H9 (cell line): ENCODE measurements at regions not wholly inside any gene's neighbourhood (a gene's known extent, or its start where the extent isn't known, plus 50 kb on each side); places are given as distances from the start of the nearest gene placed in this dataset.

ENCODE experiments used
- DNase-seq: peaks from one replicate; pipeline ENCODE4 v3.0.0-alpha.2; 2017
- H2AFZ ChIP-seq: one replicate; pipeline ENCODE4 v1.6.1; 2013; ENCODE audit warnings: mild to moderate bottlenecking, low read length, control low read depth, moderate library complexity
- H2AK5ac ChIP-seq: 2 replicates; pipeline ENCODE4 v1.6.1; 2013; ENCODE audit warnings: low read length, control low read depth, mixed read lengths; ENCODE audit not compliant: insufficient read length
- H2BK120ac ChIP-seq: one replicate; pipeline ENCODE4 v1.6.1; 2013; ENCODE audit warnings: low read depth, mild to moderate bottlenecking, low read length, control low read depth, inconsistent platforms; ENCODE audit not compliant: poor library complexity, severe bottlenecking
- H2BK12ac ChIP-seq: 2 replicates; pipeline ENCODE4 v1.6.1; 2013; ENCODE audit warnings: low read length, control low read depth, mixed read lengths, low read depth; ENCODE audit not compliant: insufficient read length
- H2BK15ac ChIP-seq: 2 replicates; pipeline ENCODE4 v1.6.1; 2013; ENCODE audit warnings: low read depth, low read length, control low read depth
- H2BK20ac ChIP-seq: one replicate; pipeline ENCODE4 v1.6.1; 2013; ENCODE audit warnings: low read depth, mild to moderate bottlenecking, low read length, control low read depth, inconsistent platforms; ENCODE audit not compliant: poor library complexity, severe bottlenecking
- H2BK5ac ChIP-seq: 2 replicates; pipeline ENCODE4 v1.6.1; 2013; ENCODE audit warnings: low read length, control low read depth, mixed read lengths; ENCODE audit not compliant: insufficient read length
- H3K14ac ChIP-seq: 2 replicates; pipeline ENCODE4 v1.6.1; 2013; ENCODE audit warnings: low read length, control low read depth; ENCODE audit not compliant: insufficient read depth
- H3K18ac ChIP-seq: 2 replicates; pipeline ENCODE4 v1.6.1; 2013; ENCODE audit warnings: low read depth, mild to moderate bottlenecking, mixed read lengths, low read length, control low read depth; ENCODE audit not compliant: insufficient read length
- H3K23ac ChIP-seq: 2 replicates; pipeline ENCODE4 v1.6.1; 2013; ENCODE audit warnings: low read length, control low read depth, mixed read lengths, low read depth; ENCODE audit not compliant: insufficient read length
- H3K23me2 ChIP-seq: 2 replicates; pipeline ENCODE4 v1.6.1; 2013; ENCODE audit warnings: low read depth, mild to moderate bottlenecking, mixed read lengths, low read length, control low read depth; ENCODE audit not compliant: insufficient read length, poor library complexity, severe bottlenecking
- H3K27ac ChIP-seq: 2 replicates; pipeline ENCODE4 v1.5.1; 2013; ENCODE audit warnings: low read length, control low read depth, mixed read lengths, low read depth; ENCODE audit not compliant: insufficient read length
- H3K27me3 ChIP-seq: 2 replicates; pipeline ENCODE4 v1.6.1; 2013; ENCODE audit warnings: low read length, control low read depth, inconsistent platforms; ENCODE audit not compliant: insufficient read depth
- H3K4ac ChIP-seq: 2 replicates; pipeline ENCODE4 v1.6.1; 2013; ENCODE audit warnings: low read depth, mild to moderate bottlenecking, control low read depth, inconsistent platforms, low read length, moderate library complexity
- H3K4me1 ChIP-seq: 2 replicates; pipeline ENCODE4 v1.6.1; 2013; ENCODE audit warnings: low read length, control low read depth, inconsistent platforms; ENCODE audit not compliant: insufficient read depth
- H3K4me2 ChIP-seq: 2 replicates; pipeline ENCODE4 v1.6.1; 2013; ENCODE audit warnings: low read length, control low read depth, mixed read lengths; ENCODE audit not compliant: insufficient read length, insufficient read depth
- H3K56ac ChIP-seq: 2 replicates; pipeline ENCODE4 v1.6.1; 2013; ENCODE audit warnings: low read depth, mild to moderate bottlenecking, mixed read lengths, low read length, control low read depth; ENCODE audit not compliant: insufficient read length
- H3K79me1 ChIP-seq: 2 replicates; pipeline ENCODE4 v1.6.1; 2013; ENCODE audit warnings: low read depth, mild to moderate bottlenecking, moderate library complexity, low read length, control low read depth, inconsistent platforms; ENCODE audit not compliant: insufficient read depth, poor library complexity, severe bottlenecking
- H3K79me2 ChIP-seq: 2 replicates; pipeline ENCODE4 v1.6.1; 2013; ENCODE audit warnings: low read length, control low read depth, inconsistent platforms; ENCODE audit not compliant: insufficient read depth
- H3K9ac ChIP-seq: 2 replicates; pipeline ENCODE4 v1.6.1; 2013; ENCODE audit warnings: low read length, control low read depth, mixed read lengths; ENCODE audit not compliant: insufficient read length; ENCODE audit errors: extremely low read depth
- H3K9me3 ChIP-seq: one replicate; pipeline ENCODE4 v1.6.1; 2013; ENCODE audit warnings: low read depth, low read length, inconsistent platforms; ENCODE audit not compliant: control insufficient read depth
- H3T11ph ChIP-seq: one replicate; pipeline ENCODE4 v1.6.1; 2013; ENCODE audit warnings: mild to moderate bottlenecking, low read length, control low read depth, inconsistent platforms
- H4K20me1 ChIP-seq: one replicate; pipeline ENCODE4 v1.6.1; 2013; ENCODE audit not compliant: control insufficient read depth, insufficient read length, insufficient read depth
- H4K5ac ChIP-seq: 2 replicates; pipeline ENCODE4 v1.6.1; 2013; ENCODE audit warnings: low read depth, mild to moderate bottlenecking, mixed read lengths, low read length, control low read depth; ENCODE audit not compliant: insufficient read length
- H4K8ac ChIP-seq: replicated peaks from 2 replicates; pipeline ENCODE4 v1.6.1; 2013; ENCODE audit warnings: low read length, control low read depth, mixed read lengths, low read depth; ENCODE audit not compliant: insufficient read length
- H4K91ac ChIP-seq: 2 replicates; pipeline ENCODE4 v1.6.1; 2013; ENCODE audit warnings: low read depth, mild to moderate bottlenecking, moderate library complexity, mixed read lengths, low read length, control low read depth; ENCODE audit not compliant: insufficient read length
- H3K27ac Mint-ChIP-seq, 3 experiments: 2 replicates in 2 of 3; 3 replicates in 1 of 3; pipeline ENCODE4 v1.8.0; 2020 to 2021; ENCODE audit warnings: mixed read lengths in 3 of 3, mild to moderate bottlenecking in 1 of 3, moderate library complexity in 1 of 3
- H3K27me3 Mint-ChIP-seq: 2 replicates; pipeline ENCODE4 v1.8.0; 2021; ENCODE audit warnings: low read depth, mild to moderate bottlenecking, moderate library complexity, mixed read lengths
- H3K36me3 Mint-ChIP-seq, 3 experiments: 2 replicates in 2 of 3; 3 replicates in 1 of 3; pipeline ENCODE4 v1.8.0; 2020 to 2021; ENCODE audit warnings: low read depth in 3 of 3, mixed read lengths in 3 of 3; ENCODE audit not compliant: insufficient read depth in 1 of 3
- H3K4me1 Mint-ChIP-seq, 2 experiments: 2 replicates each; pipeline ENCODE4 v1.8.0; 2020; ENCODE audit warnings: mixed read lengths in 2 of 2
- H3K4me3 Mint-ChIP-seq, 2 experiments: 2 replicates in 1 of 2; 3 replicates in 1 of 2; pipeline ENCODE4 v1.8.0; 2020 to 2021; ENCODE audit warnings: mild to moderate bottlenecking in 2 of 2, mixed read lengths in 2 of 2, moderate library complexity in 1 of 2
- H3K9me3 Mint-ChIP-seq, 2 experiments: 2 replicates in 1 of 2; 3 replicates in 1 of 2; pipeline ENCODE4 v1.8.0; 2020; ENCODE audit warnings: mild to moderate bottlenecking in 2 of 2, mixed read lengths in 2 of 2, moderate library complexity in 1 of 2
- WGBS: extraction: QIAGEN DNeasy Blood & Tissue Kit; methylation state at CpG from one replicate; pipeline ENCODE4 v1.1.7; 2013; ENCODE audit warnings: missing lambda C conversion rate, low lambda C conversion rate, mixed read lengths; ENCODE audit not compliant: insufficient read length; ENCODE audit errors: extremely low coverage; 5-methylcytosine and 5-hydroxymethylcytosine counted together
- TF ChIP-seq, protein P1 (sequence below): fragments of 200-600 bp; sonication (generic); conservative IDR thresholded peaks from 3 replicates; pipeline ENCODE4 v1.8.0; 2021; ENCODE audit warnings: antibody characterized with exemption, mild to moderate bottlenecking

DNA sequence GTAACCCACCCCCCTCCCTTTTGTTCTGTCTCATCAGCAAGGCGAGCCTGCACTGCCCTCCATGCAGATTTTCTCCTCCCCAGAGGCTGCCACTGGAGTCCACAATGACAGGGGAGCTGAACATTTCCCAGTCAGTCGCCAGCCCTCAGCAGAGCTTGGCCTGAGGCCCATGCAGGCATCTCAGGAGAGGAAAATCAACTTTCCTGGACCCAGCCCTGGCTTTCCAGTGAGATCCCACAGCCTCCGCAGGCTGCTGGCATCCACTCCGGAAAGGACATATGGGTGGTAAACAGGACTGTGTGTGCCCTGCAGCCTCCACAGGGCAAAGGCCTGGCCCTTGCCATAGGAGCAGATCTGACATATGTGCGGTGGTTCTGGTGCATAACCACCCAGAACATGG is 253.8 kb downstream of the TNS1 start:
- H3K23ac ChIP-seq, result no peak overlapping the region
- no peak overlapping the region for H2BK20ac ChIP-seq
- Mint-ChIP-seq H3K4me1 (peaks cover 4 to 6% of the 10 kb centered on the region in 2 experiments; a peak in 3 of 4 replicates), H3K9me3 (peaks cover 2 to 3% of the 10 kb centered on the region in 2 experiments; a peak in 2 of 5 replicates), H3K36me3 (no peaks in the 10 kb centered on the region; a peak in 1 of 7 replicates), H3K4me3 (no peak overlapping the region), H3K27ac (no peak overlapping the region), H3K27me3 (peaks cover 25% of the 10 kb centered on the region)
- no peak overlapping the region for H3K27ac ChIP-seq
- H3K4me2 ChIP-seq, result no peak overlapping the region
- no peak overlapping the region for H3K9ac ChIP-seq
- WGBS, result no CpG with 5 or more reads among the region's 5 CpGs
- H3K18ac ChIP-seq, result no peak overlapping the region
- no peak overlapping the region for H3K56ac ChIP-seq
- H3K9me3 ChIP-seq, result no peaks in the 10 kb centered on the region
- H3K79me1 ChIP-seq, result no peaks in the 10 kb centered on the region
- no peaks in the 10 kb centered on the region for H4K20me1 ChIP-seq
- no peaks in the 10 kb centered on the region for H3K4me1 ChIP-seq
- TF ChIP-seq, protein P1, sequence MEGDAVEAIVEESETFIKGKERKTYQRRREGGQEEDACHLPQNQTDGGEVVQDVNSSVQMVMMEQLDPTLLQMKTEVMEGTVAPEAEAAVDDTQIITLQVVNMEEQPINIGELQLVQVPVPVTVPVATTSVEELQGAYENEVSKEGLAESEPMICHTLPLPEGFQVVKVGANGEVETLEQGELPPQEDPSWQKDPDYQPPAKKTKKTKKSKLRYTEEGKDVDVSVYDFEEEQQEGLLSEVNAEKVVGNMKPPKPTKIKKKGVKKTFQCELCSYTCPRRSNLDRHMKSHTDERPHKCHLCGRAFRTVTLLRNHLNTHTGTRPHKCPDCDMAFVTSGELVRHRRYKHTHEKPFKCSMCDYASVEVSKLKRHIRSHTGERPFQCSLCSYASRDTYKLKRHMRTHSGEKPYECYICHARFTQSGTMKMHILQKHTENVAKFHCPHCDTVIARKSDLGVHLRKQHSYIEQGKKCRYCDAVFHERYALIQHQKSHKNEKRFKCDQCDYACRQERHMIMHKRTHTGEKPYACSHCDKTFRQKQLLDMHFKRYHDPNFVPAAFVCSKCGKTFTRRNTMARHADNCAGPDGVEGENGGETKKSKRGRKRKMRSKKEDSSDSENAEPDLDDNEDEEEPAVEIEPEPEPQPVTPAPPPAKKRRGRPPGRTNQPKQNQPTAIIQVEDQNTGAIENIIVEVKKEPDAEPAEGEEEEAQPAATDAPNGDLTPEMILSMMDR, result no peak
- no peak overlapping the region for H4K91ac ChIP-seq
- H4K5ac ChIP-seq, result no peak overlapping the region
- H2BK120ac ChIP-seq, result no peak overlapping the region
- H3K23me2 ChIP-seq, result no peaks in the 10 kb centered on the region
- no peak overlapping the region for H2BK15ac ChIP-seq
- no peak overlapping the region for H4K8ac ChIP-seq
- no peak overlapping the region for H2AFZ ChIP-seq
- DNase-seq, result no peak
- H3K4ac ChIP-seq, result no peak overlapping the region
- no peak overlapping the region; the same call in 1 of the 2 replicates for H3K14ac ChIP-seq
- no peak overlapping the region for H3T11ph ChIP-seq
- H3K27me3 ChIP-seq, result no peaks in the 10 kb centered on the region
- no peaks in the 10 kb centered on the region for H3K79me2 ChIP-seq
- no peak overlapping the region for H2AK5ac ChIP-seq
- H2BK12ac ChIP-seq, result no peak overlapping the region
- no peak overlapping the region for H2BK5ac ChIP-seq
